IMR-90 (cell line): ENCODE measurements at regions not wholly inside any gene's neighbourhood (a gene's known extent, or its start where the extent isn't known, plus 50 kb on each side); places are given as distances from the start of the nearest gene placed in this dataset.

Experiments used
- ATAC-seq: fragments of 200-7000 bp; cut with Tn5 transposase; 2 replicates; pipeline ENCODE4 v1.9.1; 2020; ENCODE audit warnings: low read depth, mild to moderate bottlenecking, moderate library complexity
- BruUV-seq: library from RNA; stranded (reverse); fragments of 400-500 nt; replicated peaks from 2 replicates; lab custom pipeline; 2021; lab: Mats Ljungman, UMichigan
- CTCF ChIA-PET: fragments of 300-600 bp; formaldehyde crosslinking; extraction: SDS; loops from one replicate; lab custom pipeline; 2021; ENCODE audit warnings: antibody characterized with exemption; lab: Yijun Ruan, JAX
- POLR2A ChIA-PET: fragments of 300-600 bp; sonication (Branson Sonifier 250); formaldehyde crosslinking; loops from one replicate; lab custom pipeline; 2022; ENCODE audit warnings: antibody characterized with exemption; ENCODE audit not compliant: unreplicated experiment; lab: Charles Lee
- DNase-seq: peaks from one replicate; pipeline ENCODE4 v3.0.0; 2013
- H2AFZ ChIP-seq: replicated peaks from 2 replicates; pipeline ENCODE3; 2013; ENCODE audit warnings: low read length, mild to moderate bottlenecking; ENCODE audit not compliant: poor library complexity
- H2AK5ac ChIP-seq: 2 replicates; pipeline ENCODE4 v1.6.1; 2013; ENCODE audit warnings: low read depth, low read length, inconsistent platforms
- H2AK9ac ChIP-seq: replicated peaks from 2 replicates; pipeline ENCODE3; 2013; ENCODE audit warnings: mild to moderate bottlenecking, low read depth, low read length, moderate library complexity; ENCODE audit not compliant: poor library complexity
- H2BK120ac ChIP-seq: 2 replicates; pipeline ENCODE4 v1.6.1; 2013; ENCODE audit warnings: low read depth, low read length, inconsistent platforms
- H2BK15ac ChIP-seq: 3 replicates; pipeline ENCODE4 v1.6.1; 2013; ENCODE audit warnings: low read depth, low read length, inconsistent platforms
- H2BK20ac ChIP-seq: 2 replicates; pipeline ENCODE4 v1.6.1; 2013; ENCODE audit warnings: low read depth, mild to moderate bottlenecking, inconsistent platforms, low read length, moderate library complexity
- H2BK5ac ChIP-seq: 2 replicates; pipeline ENCODE4 v1.6.1; 2013; ENCODE audit warnings: mild to moderate bottlenecking, low read depth, low read length, inconsistent platforms; ENCODE audit not compliant: poor library complexity, severe bottlenecking
- H3K14ac ChIP-seq: replicated peaks from 2 replicates; pipeline ENCODE4 v1.6.1; 2013; ENCODE audit warnings: low read depth, low read length, inconsistent platforms
- H3K18ac ChIP-seq: 2 replicates; pipeline ENCODE4 v1.6.1; 2013; ENCODE audit warnings: low read depth, low read length, control low read depth
- H3K23ac ChIP-seq: 2 replicates; pipeline ENCODE4 v1.6.1; 2013; ENCODE audit warnings: low read depth, low read length, inconsistent platforms
- H3K27ac ChIP-seq: 2 replicates; pipeline ENCODE4 v1.5.1; 2013; ENCODE audit warnings: mild to moderate bottlenecking, control low read depth, low read length; ENCODE audit not compliant: insufficient read depth
- H3K27me3 ChIP-seq: 2 replicates; pipeline ENCODE4 v1.6.1; 2013; ENCODE audit warnings: low read length; ENCODE audit not compliant: control insufficient read depth, insufficient read depth
- H3K36me3 ChIP-seq: 2 replicates; pipeline ENCODE4 v1.6.1; 2013; ENCODE audit warnings: low read length, mixed read lengths; ENCODE audit not compliant: control insufficient read depth, insufficient read depth
- H3K4ac ChIP-seq: 2 replicates; pipeline ENCODE4 v1.6.1; 2013; ENCODE audit warnings: low read depth, low read length, inconsistent platforms
- H3K4me1 ChIP-seq: 2 replicates; pipeline ENCODE4 v1.6.1; 2013; ENCODE audit warnings: low read length, mixed read lengths; ENCODE audit not compliant: control insufficient read depth, insufficient read depth
- H3K4me2 ChIP-seq: 2 replicates; pipeline ENCODE4 v1.6.1; 2013; ENCODE audit warnings: low read depth, mild to moderate bottlenecking, control low read depth, low read length, moderate library complexity
- H3K4me3 ChIP-seq: 2 replicates; pipeline ENCODE4 v1.5.1; 2013; ENCODE audit warnings: low read depth, mild to moderate bottlenecking, control low read depth, low read length, moderate library complexity; ENCODE audit not compliant: insufficient read depth
- H3K56ac ChIP-seq: 2 replicates; pipeline ENCODE4 v1.6.1; 2013; ENCODE audit warnings: low read length, inconsistent platforms; ENCODE audit not compliant: insufficient read depth; ENCODE audit errors: extremely low read depth
- H3K79me1 ChIP-seq, 2 experiments: 2 replicates each; pipeline ENCODE4 v1.6.1; 2013; ENCODE audit warnings: low read length in 2 of 2, inconsistent platforms in 1 of 2, low read depth in 1 of 2
- H3K9ac ChIP-seq: 2 replicates; pipeline ENCODE4 v1.6.1; 2013; ENCODE audit warnings: low read depth, low read length, control low read depth
- H3K9me1 ChIP-seq: 2 replicates; pipeline ENCODE4 v1.6.1; 2013; ENCODE audit warnings: low read length, inconsistent platforms; ENCODE audit not compliant: insufficient read depth
- H3K9me3 ChIP-seq: 2 replicates; pipeline ENCODE4 v1.6.1; 2013; ENCODE audit warnings: low read length; ENCODE audit not compliant: control insufficient read depth, insufficient read depth
- H4K20me1 ChIP-seq: 2 replicates; pipeline ENCODE4 v1.6.1; 2013; ENCODE audit warnings: low read length, inconsistent platforms; ENCODE audit not compliant: insufficient read depth
- H4K5ac ChIP-seq: 2 replicates; pipeline ENCODE4 v1.6.1; 2013; ENCODE audit warnings: mild to moderate bottlenecking, low read depth, low read length, control low read depth
- H4K8ac ChIP-seq, 2 experiments: 2 replicates each; pipeline ENCODE4 v1.6.1; 2013; ENCODE audit warnings: low read depth in 2 of 2, low read length in 2 of 2, control low read depth in 1 of 2, inconsistent platforms in 1 of 2
- H4K91ac ChIP-seq: 2 replicates; pipeline ENCODE4 v1.6.1; 2013; ENCODE audit warnings: low read depth, low read length, inconsistent platforms; ENCODE audit not compliant: insufficient read depth
- CTCF ChIP-seq: conservative IDR thresholded peaks from 2 replicates; pipeline ENCODE4 v1.5.1; 2012; ENCODE audit warnings: mild to moderate bottlenecking, low read depth, low read length, improper control_type of control experiment
- MXI1 ChIP-seq: IDR thresholded peaks from 2 replicates; pipeline ENCODE4 v1.6.1; 2012; ENCODE audit warnings: low read depth, mild to moderate bottlenecking, low read length, moderate library complexity, borderline replicate concordance
- RFX5 ChIP-seq: IDR thresholded peaks from 2 replicates; pipeline ENCODE4 v1.8.0; 2012; ENCODE audit warnings: low read depth, mild to moderate bottlenecking, low read length, moderate library complexity
- SMC3 ChIP-seq: fragments of 150-350 bp; IDR thresholded peaks from 2 replicates; pipeline ENCODE4 v1.6.1; 2016; ENCODE audit warnings: low read depth, mild to moderate bottlenecking, antibody characterized with exemption, low read length, moderate library complexity
- WGBS, 2 experiments: methylation state at CpG; one replicate each; pipeline versions ENCODE4 v1.1.5 to v1.1.7; 2013; ENCODE audit warnings: missing lambda C conversion rate in 2 of 2; ENCODE audit not compliant: insufficient read length in 1 of 2; ENCODE audit errors: extremely low coverage in 2 of 2; 5-methylcytosine and 5-hydroxymethylcytosine counted together
- dilution Hi-C: fragments of 300-500 bp; cut with HindIII; formaldehyde crosslinking; loops from one replicate; pipeline ENCODE4 v1.14.3; 2018; ENCODE audit warnings: low sequenced_read_pairs; ENCODE audit not compliant: unreplicated experiment
- in situ Hi-C: fragments of 300-500 bp; cut with MboI; formaldehyde crosslinking; loops from 3 replicates; pipeline ENCODE4 v1.14.3; 2019; ENCODE audit warnings: low sequenced_read_pairs, inconsistent platforms, mixed read lengths
- intact Hi-C: fragments of 100-400 bp; cut with micrococcal nuclease; formaldehyde crosslinking; loops from 2 replicates; pipeline ENCODE4 v1.10.0; 2022

DNA sequence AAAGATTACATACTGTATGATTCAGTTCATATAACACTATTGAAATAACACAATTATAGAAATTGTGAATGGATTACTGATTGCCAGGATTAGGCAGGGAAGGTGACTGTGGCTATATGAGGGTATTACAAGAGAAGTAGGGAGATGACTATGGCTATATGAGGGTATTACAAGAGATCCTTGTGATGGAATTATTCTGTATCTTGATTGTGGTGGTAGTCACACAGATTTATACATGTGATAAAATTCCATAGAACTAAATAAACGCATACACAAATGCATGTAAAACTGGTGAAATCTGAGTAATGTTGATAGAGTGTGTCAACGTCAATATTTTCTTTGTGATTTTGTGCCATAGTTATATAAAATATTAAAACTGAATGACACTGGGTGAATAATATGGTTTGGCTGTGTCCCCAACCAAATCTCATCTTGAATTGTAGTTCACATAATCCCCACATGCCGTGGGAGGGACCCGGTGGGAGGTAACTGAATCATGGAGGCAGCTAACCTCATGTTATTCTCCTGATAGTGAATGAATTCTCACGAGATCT, 615.6 kb upstream of the PKN2 start:
- TF ChIP-seq MXI1 = no peak
- no peak for TF ChIP-seq CTCF
- no peak for TF ChIP-seq RFX5
- TF ChIP-seq SMC3 = no peak
- Histone ChIP-seq H4K91ac (no peak overlapping the region), H4K8ac (no peak overlapping the region), H3K9me3 (no peaks in the 10 kb centered on the region), H2AK9ac (no peak overlapping the region), H2BK20ac (no peak overlapping the region), H2BK5ac (no peak overlapping the region), H3K4me1 (no peaks in the 10 kb centered on the region), H4K5ac (no peak overlapping the region), H3K27me3 (no peaks in the 10 kb centered on the region), H3K23ac (no peak overlapping the region), H3K9me1 (no peaks in the 10 kb centered on the region), H3K4me2 (no peak overlapping the region), H3K79me1 (no peaks in the 10 kb centered on the region), H2BK15ac (no peak overlapping the region), H3K14ac (no peak overlapping the region), H3K36me3 (no peaks in the 10 kb centered on the region), H2AK5ac (no peak overlapping the region), H3K4me3 (no peak overlapping the region), H4K20me1 (no peaks in the 10 kb centered on the region), H2BK120ac (no peak overlapping the region), H3K18ac (no peak overlapping the region), H3K27ac (no peak overlapping the region), H3K56ac (no peak overlapping the region), H3K9ac (no peak overlapping the region), H3K4ac (no peak overlapping the region), H2AFZ (no peak overlapping the region)
- intact Hi-C loops (no loop called here), in situ Hi-C loops (loop anchor here (25.0 kb wide), 1 partner anchor 931 kb away; no protein-coding TSS in a partner anchor), dilution Hi-C loops (no loop called here)
- BruUV-seq = no TSS peak
- no peak for DNase-seq
- WGBS, 2 experiments = no CpG with 5 or more reads among the region's 5 CpGs
- ATAC-seq = no peak
- ChIA-PET POLR2A (no interaction called here), CTCF (no interaction called here)
